MM.1S (cell line): ENCODE measurements at regions not wholly inside any gene's neighbourhood (a gene's known extent, or its start where the extent isn't known, plus 50 kb on each side); places are given as distances from the start of the nearest gene placed in this dataset.

Experiments
- EZH2 ChIP-seq: fragments of 300-600 bp; sonication (generic); optimal IDR thresholded peaks from 2 replicates; pipeline ENCODE3; 2017; ENCODE audit warnings: low read depth, mild to moderate bottlenecking, antibody characterized with exemption, low read length, mixed read lengths
- TF ChIP-seq, protein P1 (sequence below): fragments of 300-600 bp; sonication (generic); IDR thresholded peaks from 2 replicates; pipeline ENCODE4 v1.5.1; 2016; ENCODE audit warnings: antibody characterized with exemption, low read length, mixed read lengths

DNA sequence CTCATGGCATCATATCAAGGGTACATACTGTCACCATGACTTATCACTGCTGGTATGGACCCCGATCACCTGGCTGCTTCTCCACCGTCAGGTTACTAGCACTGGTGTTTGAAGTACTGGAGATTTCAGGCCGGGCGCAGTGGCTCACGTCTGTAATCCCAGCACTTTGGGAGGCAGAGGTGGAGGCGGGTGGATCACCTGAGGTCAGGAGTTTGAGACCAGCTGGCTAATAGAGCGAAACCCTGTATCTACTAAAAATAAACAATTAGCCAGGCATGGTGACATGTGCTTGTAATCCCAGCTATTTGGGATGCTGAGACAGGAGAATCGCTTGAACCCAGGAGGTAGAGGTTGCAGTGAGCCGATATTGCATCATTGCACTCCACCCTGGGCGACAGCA, 82.4 kb upstream of the ANO1 start:
- TF ChIP-seq, protein P1, sequence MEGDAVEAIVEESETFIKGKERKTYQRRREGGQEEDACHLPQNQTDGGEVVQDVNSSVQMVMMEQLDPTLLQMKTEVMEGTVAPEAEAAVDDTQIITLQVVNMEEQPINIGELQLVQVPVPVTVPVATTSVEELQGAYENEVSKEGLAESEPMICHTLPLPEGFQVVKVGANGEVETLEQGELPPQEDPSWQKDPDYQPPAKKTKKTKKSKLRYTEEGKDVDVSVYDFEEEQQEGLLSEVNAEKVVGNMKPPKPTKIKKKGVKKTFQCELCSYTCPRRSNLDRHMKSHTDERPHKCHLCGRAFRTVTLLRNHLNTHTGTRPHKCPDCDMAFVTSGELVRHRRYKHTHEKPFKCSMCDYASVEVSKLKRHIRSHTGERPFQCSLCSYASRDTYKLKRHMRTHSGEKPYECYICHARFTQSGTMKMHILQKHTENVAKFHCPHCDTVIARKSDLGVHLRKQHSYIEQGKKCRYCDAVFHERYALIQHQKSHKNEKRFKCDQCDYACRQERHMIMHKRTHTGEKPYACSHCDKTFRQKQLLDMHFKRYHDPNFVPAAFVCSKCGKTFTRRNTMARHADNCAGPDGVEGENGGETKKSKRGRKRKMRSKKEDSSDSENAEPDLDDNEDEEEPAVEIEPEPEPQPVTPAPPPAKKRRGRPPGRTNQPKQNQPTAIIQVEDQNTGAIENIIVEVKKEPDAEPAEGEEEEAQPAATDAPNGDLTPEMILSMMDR: no peak
- TF ChIP-seq EZH2: no peak
